ENCODE measurements at regions not wholly inside any gene's neighbourhood (a gene's known extent, or its start where the extent isn't known, plus 50 kb on each side); places are given as distances from the start of the nearest gene placed in this dataset.

DNA sequence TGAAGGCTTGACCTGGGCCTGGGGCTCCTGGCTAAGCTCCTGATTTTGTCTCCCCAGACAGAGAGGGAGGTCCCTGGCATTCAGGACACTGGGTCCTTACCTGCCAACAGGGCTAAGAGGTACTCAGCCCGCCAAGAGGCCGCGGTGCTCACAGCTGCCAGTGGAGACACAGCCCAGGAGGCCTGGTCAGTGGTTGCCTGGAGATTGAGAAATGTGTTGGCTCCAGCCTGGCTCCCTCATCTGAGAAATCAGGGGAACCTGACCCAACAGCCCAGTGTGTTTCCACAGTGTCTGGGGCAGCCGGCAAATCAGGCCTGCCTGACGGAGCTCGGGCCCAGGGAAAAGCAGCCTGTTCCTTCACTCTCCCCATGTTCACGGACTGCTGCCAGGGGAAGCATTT, 79.4 kb upstream of the NAV2 start:
- TF ChIP-seq, protein P1, sequence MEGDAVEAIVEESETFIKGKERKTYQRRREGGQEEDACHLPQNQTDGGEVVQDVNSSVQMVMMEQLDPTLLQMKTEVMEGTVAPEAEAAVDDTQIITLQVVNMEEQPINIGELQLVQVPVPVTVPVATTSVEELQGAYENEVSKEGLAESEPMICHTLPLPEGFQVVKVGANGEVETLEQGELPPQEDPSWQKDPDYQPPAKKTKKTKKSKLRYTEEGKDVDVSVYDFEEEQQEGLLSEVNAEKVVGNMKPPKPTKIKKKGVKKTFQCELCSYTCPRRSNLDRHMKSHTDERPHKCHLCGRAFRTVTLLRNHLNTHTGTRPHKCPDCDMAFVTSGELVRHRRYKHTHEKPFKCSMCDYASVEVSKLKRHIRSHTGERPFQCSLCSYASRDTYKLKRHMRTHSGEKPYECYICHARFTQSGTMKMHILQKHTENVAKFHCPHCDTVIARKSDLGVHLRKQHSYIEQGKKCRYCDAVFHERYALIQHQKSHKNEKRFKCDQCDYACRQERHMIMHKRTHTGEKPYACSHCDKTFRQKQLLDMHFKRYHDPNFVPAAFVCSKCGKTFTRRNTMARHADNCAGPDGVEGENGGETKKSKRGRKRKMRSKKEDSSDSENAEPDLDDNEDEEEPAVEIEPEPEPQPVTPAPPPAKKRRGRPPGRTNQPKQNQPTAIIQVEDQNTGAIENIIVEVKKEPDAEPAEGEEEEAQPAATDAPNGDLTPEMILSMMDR (IDR thresholded peaks at IDR 0.05), result no peak
- TF ChIP-seq POLR2A (IDR thresholded peaks at IDR 0.05) (no peak), POLR2AphosphoS5 (IDR thresholded peaks at IDR 0.05) (peak; percentile 26)

All from prostate gland (tissue), 2 donors.